Activated CD8-positive, alpha-beta T cell treated with anti-CD3 and anti-CD28 coated beads for 36 hours (primary cell): ENCODE measurements at regions not wholly inside any gene's neighbourhood (a gene's known extent, or its start where the extent isn't known, plus 50 kb on each side); places are given as distances from the start of the nearest gene placed in this dataset.

Experiments
- ATAC-seq: fragments of 200-7000 bp; cut with Tn5 transposase; one replicate; pipeline ENCODE4 v1.10.0; 2021; ENCODE audit warnings: mild to moderate bottlenecking, moderate library complexity
- CTCF ChIA-PET: fragments of 350-600 bp; sonication (Branson Sonifier 250); formaldehyde crosslinking; loops from one replicate; lab custom pipeline; 2021; ENCODE audit warnings: antibody characterized with exemption; lab: Charles Lee
- POLR2A ChIA-PET: fragments of 350-600 bp; sonication (Branson Sonifier 250); formaldehyde crosslinking; loops from one replicate; lab custom pipeline; 2021; ENCODE audit warnings: antibody characterized with exemption; lab: Charles Lee
- DNase-seq: peaks from one replicate; pipeline ENCODE4 v3.0.0-alpha.2; 2020
- H3K27ac Mint-ChIP-seq: one replicate; pipeline ENCODE4 v1.8.0; 2021; ENCODE audit warnings: mild to moderate bottlenecking, mixed read lengths
- H3K27me3 Mint-ChIP-seq: one replicate; pipeline ENCODE4 v1.8.0; 2021; ENCODE audit warnings: mixed read lengths
- H3K36me3 Mint-ChIP-seq: one replicate; pipeline ENCODE4 v1.8.0; 2021; ENCODE audit warnings: low read depth, mixed read lengths
- H3K4me1 Mint-ChIP-seq: one replicate; pipeline ENCODE4 v1.8.0; 2021; ENCODE audit warnings: low read depth, mixed read lengths
- H3K4me3 Mint-ChIP-seq: one replicate; pipeline ENCODE4 v1.8.0; 2021; ENCODE audit warnings: mild to moderate bottlenecking, moderate library complexity, mixed read lengths
- H3K9me3 Mint-ChIP-seq: one replicate; pipeline ENCODE4 v1.8.0; 2021; ENCODE audit warnings: mixed read lengths
- CTCF ChIP-seq: fragments of 200-600 bp; IDR thresholded peaks from one replicate; pipeline ENCODE4 v1.8.0; 2022; ENCODE audit warnings: antibody characterized with exemption, mild to moderate bottlenecking
- intact Hi-C: fragments of 100-400 bp; cut with micrococcal nuclease; formaldehyde crosslinking; loops from one replicate; pipeline ENCODE4 v1.10.0; 2022

GRCh38 chr4:32633421-32633820, 1913.3 kb downstream of the PCDH7 start:
- POLR2A ChIA-PET: no interaction called here
- intact Hi-C loops: no loop called here

GRCh38 chr4:32645653-32646052, 1925.5 kb downstream of the PCDH7 start:
- TF ChIP-seq CTCF: no peak
- ChIA-PET POLR2A (no interaction called here), CTCF (no interaction called here)
- DNase-seq (no peak), ATAC-seq (no peak)
- Mint-ChIP-seq H3K4me3 (no peak overlapping the region), H3K4me1 (no peaks in the 10 kb centered on the region), H3K27me3 (no peaks in the 10 kb centered on the region), H3K9me3 (peaks cover 22% of the 10 kb centered on the region), H3K36me3 (no peaks in the 10 kb centered on the region), H3K27ac (no peak overlapping the region)
- intact Hi-C loops: no loop called here

More at GRCh38 chr4:32633421-32633820, 1913.3 kb downstream of the PCDH7 start:
- H3K27me3 Mint-ChIP-seq: no peaks in the 10 kb centered on the region
- no peak overlapping the region for H3K4me3 Mint-ChIP-seq
- H3K36me3 Mint-ChIP-seq: no peaks in the 10 kb centered on the region
- H3K9me3 Mint-ChIP-seq: peaks cover 11% of the 10 kb centered on the region
- CTCF ChIA-PET: no interaction called here
- H3K27ac Mint-ChIP-seq: no peak overlapping the region
- no peak for TF ChIP-seq CTCF
- DNase-seq (no peak), ATAC-seq (no peak)
- no peaks in the 10 kb centered on the region for H3K4me1 Mint-ChIP-seq

GRCh38 chr4:32658019-32658418, 1937.8 kb downstream of the PCDH7 start:
- no peak for DNase-seq

GRCh38 chr4:32661229-32661628, 1941.1 kb downstream of the PCDH7 start:
- H3K36me3 Mint-ChIP-seq: no peaks in the 10 kb centered on the region
- no peaks in the 10 kb centered on the region for H3K27me3 Mint-ChIP-seq
- no peaks in the 10 kb centered on the region for H3K4me1 Mint-ChIP-seq
- DNase-seq (no peak), ATAC-seq (no peak)
- intact Hi-C loops: no loop called here
- H3K9me3 Mint-ChIP-seq: peaks cover 10% of the 10 kb centered on the region
- CTCF ChIA-PET: no interaction called here
- POLR2A ChIA-PET: no interaction called here
- no peak overlapping the region for H3K27ac Mint-ChIP-seq
- H3K4me3 Mint-ChIP-seq: no peak overlapping the region
- no peak for TF ChIP-seq CTCF

More at GRCh38 chr4:32658019-32658418, 1937.8 kb downstream of the PCDH7 start:
- Mint-ChIP-seq H3K4me3 (no peak overlapping the region), H3K27ac (no peak overlapping the region), H3K9me3 (peaks cover 8% of the 10 kb centered on the region), H3K4me1 (no peaks in the 10 kb centered on the region), H3K27me3 (no peaks in the 10 kb centered on the region), H3K36me3 (no peaks in the 10 kb centered on the region)
- ChIA-PET CTCF (no interaction called here), POLR2A (no interaction called here)
- no peak for TF ChIP-seq CTCF
- ATAC-seq: no peak
- intact Hi-C loops: no loop called here

- CTCF ChIA-PET: no interaction called here
- H3K4me3 Mint-ChIP-seq: no peak overlapping the region
- no peak for ATAC-seq
- H3K4me1 Mint-ChIP-seq: no peaks in the 10 kb centered on the region
- intact Hi-C loops: no loop called here
- POLR2A ChIA-PET: no interaction called here
- no peaks in the 10 kb centered on the region for H3K27me3 Mint-ChIP-seq
- no peaks in the 10 kb centered on the region for H3K36me3 Mint-ChIP-seq
- TF ChIP-seq CTCF: no peak
- H3K27ac Mint-ChIP-seq: no peak overlapping the region
- peaks cover 10% of the 10 kb centered on the region for H3K9me3 Mint-ChIP-seq
- no peak for DNase-seq
Observed at GRCh38 chr4:32662803-32663202, 1942.6 kb downstream of the PCDH7 start.
